ENCODE measurements at regions not wholly inside any gene's neighbourhood (a gene's known extent, or its start where the extent isn't known, plus 50 kb on each side); places are given as distances from the start of the nearest gene placed in this dataset.

DNA sequence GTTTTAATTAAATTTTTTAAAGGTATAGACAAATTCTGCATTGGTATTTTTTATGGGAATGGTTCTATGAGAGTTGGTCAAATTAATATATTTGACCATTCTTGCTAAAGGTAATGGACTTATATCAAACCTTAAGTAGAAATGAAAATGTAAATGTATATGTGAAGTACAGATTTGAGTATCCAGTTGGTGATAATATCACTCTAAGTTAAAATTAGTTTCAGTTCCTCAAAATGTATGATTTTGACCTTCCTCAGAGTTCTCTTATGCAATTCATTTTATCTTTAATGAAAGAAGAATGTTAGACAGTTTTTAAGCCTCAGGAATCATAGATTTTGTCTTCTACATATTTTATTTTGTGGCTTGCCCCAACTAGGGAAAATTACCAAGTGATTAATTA lies 1291.5 kb upstream of the B3GALT2 start:
- DNase-seq (ENCODE audit: low read depth): no peak
- TF ChIP-seq, protein P1, sequence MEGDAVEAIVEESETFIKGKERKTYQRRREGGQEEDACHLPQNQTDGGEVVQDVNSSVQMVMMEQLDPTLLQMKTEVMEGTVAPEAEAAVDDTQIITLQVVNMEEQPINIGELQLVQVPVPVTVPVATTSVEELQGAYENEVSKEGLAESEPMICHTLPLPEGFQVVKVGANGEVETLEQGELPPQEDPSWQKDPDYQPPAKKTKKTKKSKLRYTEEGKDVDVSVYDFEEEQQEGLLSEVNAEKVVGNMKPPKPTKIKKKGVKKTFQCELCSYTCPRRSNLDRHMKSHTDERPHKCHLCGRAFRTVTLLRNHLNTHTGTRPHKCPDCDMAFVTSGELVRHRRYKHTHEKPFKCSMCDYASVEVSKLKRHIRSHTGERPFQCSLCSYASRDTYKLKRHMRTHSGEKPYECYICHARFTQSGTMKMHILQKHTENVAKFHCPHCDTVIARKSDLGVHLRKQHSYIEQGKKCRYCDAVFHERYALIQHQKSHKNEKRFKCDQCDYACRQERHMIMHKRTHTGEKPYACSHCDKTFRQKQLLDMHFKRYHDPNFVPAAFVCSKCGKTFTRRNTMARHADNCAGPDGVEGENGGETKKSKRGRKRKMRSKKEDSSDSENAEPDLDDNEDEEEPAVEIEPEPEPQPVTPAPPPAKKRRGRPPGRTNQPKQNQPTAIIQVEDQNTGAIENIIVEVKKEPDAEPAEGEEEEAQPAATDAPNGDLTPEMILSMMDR (IDR thresholded peaks at IDR 0.05; ENCODE audit: insufficient read depth, low read length): no peak
- H3K4me3 ChIP-seq (ENCODE audit: low read depth, low read length): no peak overlapping the region

DNA sequence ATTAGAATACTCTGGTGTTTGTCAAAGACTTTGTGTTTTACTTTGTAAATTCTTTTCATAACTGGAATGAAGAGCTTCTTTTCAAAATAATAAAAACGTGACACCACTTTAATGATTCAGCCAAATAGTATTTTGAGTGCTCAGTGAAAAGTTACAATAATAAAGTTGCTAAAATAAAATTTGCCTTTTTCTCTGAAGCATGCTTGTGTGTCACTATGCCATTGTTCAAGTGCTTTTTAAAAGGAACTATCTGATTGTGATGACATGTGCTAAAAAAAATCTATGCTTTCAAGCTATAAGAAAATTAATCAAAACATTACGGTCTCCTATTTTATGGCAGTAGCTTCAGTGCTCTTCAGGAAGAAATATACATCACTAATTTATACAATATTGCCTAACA lies 1290.5 kb upstream of the B3GALT2 start:
- no peak overlapping the region for H3K4me3 ChIP-seq (ENCODE audit: low read depth, low read length)
- no peak for DNase-seq (ENCODE audit: low read depth)
- TF ChIP-seq, protein P1 (IDR thresholded peaks at IDR 0.05; ENCODE audit: insufficient read depth, low read length): no peak

DNA sequence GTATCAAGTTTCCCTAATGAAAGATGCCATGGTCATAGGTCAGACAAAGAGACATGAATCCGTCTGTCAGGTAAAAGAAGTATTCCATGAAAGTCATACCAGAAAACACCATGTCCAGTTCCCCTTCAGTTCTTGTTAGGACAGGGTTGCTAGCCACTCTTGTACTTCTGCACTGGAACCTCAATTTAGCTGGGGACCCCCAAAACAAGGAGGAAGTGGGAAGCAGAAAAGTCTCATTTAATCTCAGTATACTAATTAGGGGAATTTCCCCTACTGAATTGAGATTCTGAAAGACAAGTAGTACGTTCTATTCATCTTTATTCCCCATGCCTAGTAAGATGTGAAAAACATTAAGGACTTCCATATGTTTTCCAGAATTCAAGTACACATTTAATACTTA lies 1289.9 kb upstream of the B3GALT2 start:
- TF ChIP-seq, protein P1 (IDR thresholded peaks at IDR 0.05; ENCODE audit: insufficient read depth, low read length): no peak
- no peak overlapping the region for H3K4me3 ChIP-seq (ENCODE audit: low read depth, low read length)
- DNase-seq (ENCODE audit: low read depth): no peak

DNA sequence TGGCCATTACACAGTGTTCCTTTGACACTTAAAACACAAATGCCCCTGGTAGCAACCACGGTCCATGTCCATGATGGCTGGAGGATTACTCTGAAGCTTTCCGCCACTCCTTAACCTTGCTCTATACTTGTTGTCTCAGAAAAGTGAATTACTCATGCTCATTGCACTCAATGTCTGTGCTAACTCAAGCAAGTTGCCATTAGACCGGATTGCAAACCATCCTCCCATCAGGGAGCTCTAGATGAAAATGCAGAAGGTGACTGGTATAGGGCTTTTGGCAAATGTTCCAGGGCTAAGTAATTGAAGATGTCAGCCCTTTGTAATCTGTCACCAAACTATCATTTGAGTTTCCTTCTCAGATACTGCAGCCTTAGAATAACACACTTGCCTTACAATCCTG lies 1288.3 kb upstream of the B3GALT2 start:
- no peak overlapping the region for H3K4me3 ChIP-seq (ENCODE audit: low read depth, low read length)
- DNase-seq (ENCODE audit: low read depth): no peak
- TF ChIP-seq, protein P1 (IDR thresholded peaks at IDR 0.05; ENCODE audit: insufficient read depth, low read length): no peak

DNA sequence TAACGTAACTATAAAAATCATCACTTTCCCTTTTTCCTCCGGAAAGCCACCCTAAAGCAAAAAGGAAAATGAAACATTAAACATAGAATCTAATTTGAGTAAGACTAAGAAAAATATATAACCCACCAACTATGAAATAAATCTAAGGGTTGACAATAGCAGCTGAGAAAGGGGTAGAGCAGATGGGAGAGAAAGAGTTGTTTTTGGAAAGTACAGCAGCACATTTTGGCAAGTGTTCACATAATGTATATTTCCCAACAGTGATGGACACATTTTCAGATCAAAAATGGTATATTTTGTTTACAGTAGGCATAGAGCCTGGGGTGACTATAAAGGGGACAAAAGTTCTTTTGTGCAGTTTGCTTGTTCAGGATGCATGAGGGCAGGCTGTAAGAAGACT lies 1287.4 kb upstream of the B3GALT2 start:
- TF ChIP-seq, protein P1 (IDR thresholded peaks at IDR 0.05; ENCODE audit: insufficient read depth, low read length): no peak
- no peak for DNase-seq (ENCODE audit: low read depth)
- no peak overlapping the region for H3K4me3 ChIP-seq (ENCODE audit: low read depth, low read length)

DNA sequence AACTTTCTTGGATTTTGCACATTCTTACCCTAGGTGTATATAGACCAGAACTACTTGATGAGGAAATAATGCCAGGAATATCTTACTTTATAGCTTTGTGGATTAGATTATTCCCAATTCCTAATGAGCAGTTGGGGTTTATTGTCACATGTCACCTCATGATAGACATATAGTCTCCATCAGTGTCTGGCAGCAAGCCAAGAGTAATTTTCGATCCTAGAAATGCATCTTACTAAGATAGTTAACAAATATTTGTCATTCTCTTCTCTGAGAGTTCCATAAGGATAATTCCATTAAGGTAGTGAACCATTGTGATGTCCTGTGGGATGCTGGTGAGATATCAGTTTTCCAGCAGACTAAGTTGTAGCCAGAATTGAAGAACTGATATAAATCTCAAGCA lies 1282.9 kb upstream of the B3GALT2 start:
- no peak overlapping the region for H3K4me3 ChIP-seq (ENCODE audit: low read depth, low read length)
- DNase-seq (ENCODE audit: low read depth): no peak
- TF ChIP-seq, protein P1 (IDR thresholded peaks at IDR 0.05; ENCODE audit: insufficient read depth, low read length): no peak

DNA sequence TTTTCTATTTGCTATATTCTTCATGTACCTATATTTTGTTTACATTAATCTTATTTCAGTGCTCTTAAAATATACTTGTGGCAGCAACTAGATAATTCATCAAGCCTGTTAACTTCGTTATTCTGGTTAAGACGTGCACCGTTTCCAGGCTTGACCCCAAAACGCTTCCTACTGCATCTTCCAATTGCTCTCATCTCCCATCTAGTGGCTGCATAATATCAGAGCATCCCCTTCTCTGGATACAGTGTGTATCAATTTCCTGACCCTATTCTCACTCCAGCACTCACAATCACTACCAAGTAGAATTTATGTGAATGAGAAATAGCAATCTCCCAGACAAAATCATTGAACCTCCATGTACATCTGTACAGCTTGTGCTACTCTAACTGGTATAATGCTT lies 1280.3 kb upstream of the B3GALT2 start:
- TF ChIP-seq, protein P1 (IDR thresholded peaks at IDR 0.05; ENCODE audit: insufficient read depth, low read length): no peak
- H3K4me3 ChIP-seq (ENCODE audit: low read depth, low read length): no peak overlapping the region
- no peak for DNase-seq (ENCODE audit: low read depth)
